ENCODE measurements at regions not wholly inside any gene's neighbourhood (a gene's known extent, or its start where the extent isn't known, plus 50 kb on each side); places are given as distances from the start of the nearest gene placed in this dataset.

GRCh38 chr5:105963696-105964255 is 1707.0 kb downstream of the EFNA5 start:
- H3K9ac ChIP-seq (ENCODE audit: control insufficient read depth, extremely low read depth, insufficient read depth, low read length) = no peak overlapping the region
- DNase-seq (ENCODE audit: low read depth, low spot score) (no peak), FAIRE-seq (no peak)
- H3K9me1 ChIP-seq (ENCODE audit: control insufficient read depth, extremely low read depth, insufficient read depth, low read length) = no peaks in the 10 kb centered on the region
- no peaks in the 10 kb centered on the region for H3K27me3 ChIP-seq (ENCODE audit: control insufficient read depth, extremely low read depth, insufficient read depth, low read length)
- no peaks in the 10 kb centered on the region for H4K20me1 ChIP-seq (ENCODE audit: control insufficient read depth, extremely low read depth, insufficient read depth, low read length)
- H3K27ac ChIP-seq (ENCODE audit: control insufficient read depth, insufficient read depth, low read length) = no peak overlapping the region
- no peaks in the 10 kb centered on the region for H3K36me3 ChIP-seq (ENCODE audit: control insufficient read depth in 2 of 2, extremely low read depth in 1 of 2, insufficient read depth in 2 of 2, low read length in 2 of 2)
- TF ChIP-seq CTCF (optimal IDR thresholded peaks at IDR 0.05 in 1 of 3, IDR thresholded peaks at IDR 0.05 in 1 of 3, conservative IDR thresholded peaks at IDR 0.05 in 1 of 3; ENCODE audit: extremely low read depth in 1 of 3, insufficient read depth in 2 of 3, low read length in 3 of 3) (no peak), EZH2 (IDR thresholded peaks at IDR 0.05; ENCODE audit: low read length) (no peak)
- no peaks in the 10 kb centered on the region for H3K4me1 ChIP-seq (ENCODE audit: control insufficient read depth, extremely low read depth, insufficient read depth, low read length)
- no peaks in the 10 kb centered on the region for H3K9me3 ChIP-seq (ENCODE audit: control insufficient read depth, low read depth, low read length)
- no peak overlapping the region for H2AFZ ChIP-seq (ENCODE audit: control insufficient read depth, low read length)
- H3K4me3 ChIP-seq (ENCODE audit: control insufficient read depth in 2 of 3, extremely low read depth in 1 of 3, insufficient read depth in 2 of 3, low read depth in 1 of 3, low read length in 3 of 3) = no peak overlapping the region
- no peak overlapping the region for H3K4me2 ChIP-seq (ENCODE audit: control insufficient read depth, extremely low read depth, insufficient read depth, low read depth, low read length)
- dilution Hi-C loops (cut with MboI; ENCODE audit: extremely low pct_ligation_motif_present, low sequenced_read_pairs) = no loop called here
- no peaks in the 10 kb centered on the region for H3K79me2 ChIP-seq (ENCODE audit: control insufficient read depth, insufficient read depth, low read length)

- Histone ChIP-seq H3K36me3 (ENCODE audit: control insufficient read depth in 2 of 2, extremely low read depth in 1 of 2, insufficient read depth in 2 of 2, low read length in 2 of 2) (no peaks in the 10 kb centered on the region), H4K20me1 (ENCODE audit: control insufficient read depth, extremely low read depth, insufficient read depth, low read length) (no peaks in the 10 kb centered on the region), H3K9me3 (ENCODE audit: control insufficient read depth, low read depth, low read length) (no peaks in the 10 kb centered on the region), H3K4me2 (ENCODE audit: control insufficient read depth, extremely low read depth, insufficient read depth, low read depth, low read length) (no peak overlapping the region), H3K9ac (ENCODE audit: control insufficient read depth, extremely low read depth, insufficient read depth, low read length) (no peak overlapping the region), H3K27me3 (ENCODE audit: control insufficient read depth, extremely low read depth, insufficient read depth, low read length) (no peaks in the 10 kb centered on the region), H3K4me3 (ENCODE audit: control insufficient read depth in 2 of 3, extremely low read depth in 1 of 3, insufficient read depth in 2 of 3, low read depth in 1 of 3, low read length in 3 of 3) (no peak overlapping the region), H2AFZ (ENCODE audit: control insufficient read depth, low read length) (no peak overlapping the region), H3K27ac (ENCODE audit: control insufficient read depth, insufficient read depth, low read length) (no peak overlapping the region), H3K79me2 (ENCODE audit: control insufficient read depth, insufficient read depth, low read length) (no peaks in the 10 kb centered on the region), H3K9me1 (ENCODE audit: control insufficient read depth, extremely low read depth, insufficient read depth, low read length) (no peaks in the 10 kb centered on the region), H3K4me1 (ENCODE audit: control insufficient read depth, extremely low read depth, insufficient read depth, low read length) (no peaks in the 10 kb centered on the region)
- DNase-seq (ENCODE audit: low read depth, low spot score) (no peak), FAIRE-seq (no peak)
- TF ChIP-seq EZH2 (IDR thresholded peaks at IDR 0.05; ENCODE audit: low read length) = no peak
- no peak for TF ChIP-seq CTCF (optimal IDR thresholded peaks at IDR 0.05 in 1 of 3, IDR thresholded peaks at IDR 0.05 in 1 of 3, conservative IDR thresholded peaks at IDR 0.05 in 1 of 3; ENCODE audit: extremely low read depth in 1 of 3, insufficient read depth in 2 of 3, low read length in 3 of 3)
- dilution Hi-C loops (cut with MboI; ENCODE audit: extremely low pct_ligation_motif_present, low sequenced_read_pairs) = no loop called here
These were observed 1709.2 kb downstream of the EFNA5 start for GRCh38 chr5:105961572-105961971.
